Activated T-helper 9 cell treated with anti-CD3 and anti-CD28 coated beads, Interleukin-2, amount 50 U/mL, for 16 hours (primary cell): ENCODE measurements at regions not wholly inside any gene's neighbourhood (a gene's known extent, or its start where the extent isn't known, plus 50 kb on each side); places are given as distances from the start of the nearest gene placed in this dataset.

Experiments
- DNase-seq: peaks from one replicate; pipeline ENCODE4 v3.0.0-alpha.2; 2020; ENCODE audit warnings: low read depth

DNA sequence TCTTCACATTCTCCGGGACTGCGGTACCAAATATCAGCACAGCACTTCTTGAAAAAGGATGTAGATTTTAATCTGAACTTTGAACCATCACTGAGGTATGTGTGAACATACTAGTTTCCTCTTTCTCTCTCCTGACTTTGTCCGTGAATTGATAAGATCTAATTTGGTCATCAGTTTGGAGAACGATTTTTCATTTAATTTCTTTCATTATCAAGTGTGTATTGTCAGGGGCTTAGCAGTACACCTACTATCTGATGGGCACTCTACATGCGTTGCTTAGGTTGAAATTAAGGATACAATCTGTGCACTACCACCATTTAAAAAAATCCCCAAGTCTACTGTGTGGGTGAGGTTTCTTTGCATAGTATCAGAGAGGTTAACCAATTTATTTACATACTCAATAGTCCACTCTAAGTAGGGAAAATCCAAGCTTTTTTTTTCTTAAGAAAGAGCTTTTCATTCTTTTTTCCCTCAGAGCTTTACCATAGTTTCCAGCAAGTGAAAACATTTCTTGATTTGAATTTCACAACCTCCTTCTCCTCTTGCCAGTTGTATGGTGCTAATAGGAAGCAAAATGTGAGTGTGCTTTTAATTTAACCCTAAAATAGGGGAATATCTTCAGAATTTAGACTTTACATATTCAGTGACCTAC, 105.4 kb upstream of the ESR1 start:
- no peak for DNase-seq

DNA sequence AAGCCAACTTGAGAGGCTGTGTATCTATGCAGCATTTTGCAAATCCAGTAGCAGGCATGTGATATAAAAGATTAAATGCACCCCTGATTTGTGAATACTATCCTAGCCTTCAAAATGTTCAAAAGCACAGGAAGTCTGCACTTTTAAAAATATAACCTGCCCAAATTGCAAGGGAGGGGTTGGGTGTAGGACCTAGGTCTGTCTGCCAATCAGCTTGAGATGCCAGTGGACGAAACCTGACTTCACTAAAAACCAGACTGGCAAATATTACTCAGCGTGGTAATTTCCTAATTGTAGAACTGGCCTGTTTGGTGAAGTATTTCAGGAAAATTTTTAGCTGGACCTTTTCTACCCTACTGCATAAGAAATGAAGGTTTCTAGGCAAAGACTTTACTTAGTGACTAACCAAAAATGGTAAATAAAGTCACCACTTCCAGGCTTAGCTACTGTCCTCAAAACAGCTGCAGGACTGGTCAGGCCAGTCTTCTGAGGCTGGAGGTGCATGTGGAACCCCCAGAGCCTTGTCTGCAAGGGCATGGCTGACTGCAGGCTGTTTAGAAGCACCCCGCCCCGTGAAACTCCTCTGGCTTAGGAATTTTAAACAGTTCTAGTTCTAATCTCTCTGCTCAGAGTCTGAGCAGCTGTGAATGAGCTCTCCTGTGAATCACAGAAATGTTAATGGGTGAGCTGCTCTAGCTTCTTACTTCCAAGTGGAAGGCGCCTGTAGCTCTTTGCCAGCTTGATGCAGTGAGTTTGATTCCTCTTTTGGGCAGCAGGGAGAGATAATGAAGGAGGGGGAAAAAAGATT, 104.4 kb upstream of the ESR1 start:
- no peak for DNase-seq

GRCh38 chr6:151704383-151704782, 103.1 kb upstream of the ESR1 start:
- no peak for DNase-seq

GRCh38 chr6:151705993-151706733, 101.3 kb upstream of the ESR1 start:
- no peak for DNase-seq

DNA sequence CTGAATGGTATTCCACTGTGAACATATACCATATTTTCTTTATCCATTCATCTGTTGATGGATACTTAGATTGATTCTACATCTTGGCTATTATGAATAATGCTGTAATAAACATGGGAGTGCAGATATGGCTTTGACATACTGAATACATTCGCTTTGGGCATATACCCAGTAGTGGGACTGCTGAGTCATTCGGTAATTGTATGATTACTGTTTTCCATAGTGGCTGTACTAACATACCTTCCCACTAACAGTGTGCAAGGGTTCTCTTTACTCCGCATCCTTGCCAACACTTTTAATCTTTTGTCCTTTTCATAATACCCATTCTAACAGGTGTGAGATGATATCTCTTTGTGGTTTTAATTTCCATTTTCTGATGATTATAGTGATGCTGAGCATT, 98.2 kb upstream of the ESR1 start:
- no peak for DNase-seq

DNA sequence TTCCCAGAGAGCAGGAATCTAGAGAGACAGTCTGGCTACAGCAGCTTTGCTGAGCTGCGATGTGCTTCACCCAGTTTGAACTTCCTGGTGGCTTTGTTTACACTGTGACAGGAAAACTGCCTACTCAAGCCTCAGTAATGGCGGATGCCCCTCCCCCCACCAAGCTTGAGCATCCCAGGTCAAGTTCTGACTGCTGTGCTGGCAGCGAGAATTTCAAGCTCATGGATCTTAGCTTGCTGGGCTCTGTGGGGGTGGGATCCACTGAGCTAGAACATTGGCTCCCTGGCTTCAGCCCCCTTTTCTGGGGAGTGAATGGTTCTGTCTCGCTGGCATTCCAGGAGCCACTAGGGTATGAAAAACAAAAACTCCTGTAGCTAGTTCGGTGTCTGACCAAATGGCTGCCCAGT, 91.0 kb upstream of the ESR1 start:
- no peak for DNase-seq

DNA sequence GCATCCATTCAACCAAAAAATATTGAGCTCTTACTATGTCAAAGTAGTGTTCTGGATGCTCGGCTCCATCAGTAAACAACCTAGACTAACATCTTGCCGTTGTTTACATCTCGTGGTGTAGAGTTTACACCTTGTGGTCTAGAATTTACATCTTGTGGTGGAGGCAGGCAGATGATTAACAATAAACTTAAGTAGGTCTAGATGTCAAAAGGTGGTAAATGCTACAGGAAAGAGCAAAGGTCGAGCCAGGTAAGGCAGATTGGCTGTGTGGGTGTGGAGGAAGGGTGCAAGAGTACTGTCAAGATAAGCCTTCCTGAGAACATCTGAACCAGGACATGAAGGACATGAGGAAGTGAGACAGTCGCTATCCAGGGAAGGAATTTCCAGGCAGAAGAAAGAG, 88.4 kb upstream of the ESR1 start:
- DNase-seq = no peak

- DNase-seq = no peak
Observed at GRCh38 chr6:151721146-151721545, 86.3 kb upstream of the ESR1 start.

DNA sequence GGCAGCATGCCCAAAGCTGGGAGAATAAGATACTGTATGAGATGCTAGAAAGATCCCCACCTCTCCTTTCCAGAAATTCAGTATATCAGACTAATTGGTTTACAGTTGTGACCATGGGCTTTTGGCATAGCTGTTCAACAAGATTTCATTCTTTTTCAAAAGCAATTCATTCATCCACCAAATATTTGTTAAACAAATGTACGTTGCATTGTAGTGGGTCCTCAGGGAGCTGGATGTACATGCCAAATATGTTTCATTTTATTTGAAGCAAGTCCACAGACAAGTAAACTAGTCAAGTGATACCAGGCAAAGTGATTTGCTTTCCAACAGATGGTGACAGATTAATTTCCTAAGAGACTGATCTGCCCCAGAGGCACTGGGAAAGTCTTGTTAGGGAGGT, 85.8 kb upstream of the ESR1 start:
- no peak for DNase-seq

DNA sequence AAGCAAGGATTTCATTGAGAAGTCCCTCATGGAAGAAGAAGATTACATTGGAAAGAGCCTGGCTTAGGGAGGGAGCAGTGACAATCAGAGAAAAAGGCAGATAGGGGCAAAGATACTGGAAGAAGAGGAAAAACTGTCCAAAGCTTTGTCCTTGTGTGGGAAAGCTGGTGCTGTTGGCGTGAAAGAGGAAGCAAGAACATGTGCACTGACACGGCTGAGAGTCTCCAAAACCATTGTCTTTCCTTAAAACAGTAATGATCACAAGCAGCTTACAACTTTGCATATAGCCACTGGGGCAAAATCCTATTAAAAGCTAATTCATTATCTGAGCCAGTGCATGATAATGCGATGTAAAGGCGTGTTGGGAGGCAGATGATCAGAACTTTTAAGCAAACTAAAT, 85.1 kb upstream of the ESR1 start:
- DNase-seq = no peak

DNA sequence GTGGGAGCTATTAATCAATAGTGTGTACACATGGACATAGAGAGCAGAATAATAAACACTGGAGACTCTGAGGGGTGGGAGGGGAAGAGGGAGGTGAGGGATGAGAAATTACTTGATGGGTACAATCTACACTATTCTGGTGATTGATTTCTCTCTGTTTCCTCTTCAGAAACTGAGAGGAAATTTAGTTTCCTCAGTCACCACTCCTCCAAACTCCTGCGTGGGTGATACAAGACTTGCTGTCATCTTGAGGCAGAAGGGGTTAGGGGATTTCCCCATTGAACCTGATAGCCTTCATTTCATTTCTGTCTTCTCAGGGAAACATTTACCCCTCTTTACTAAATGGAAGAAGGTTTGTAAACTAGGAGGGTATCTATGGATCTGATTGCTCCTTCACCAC, 84.3 kb upstream of the ESR1 start:
- DNase-seq = no peak

GRCh38 chr6:151729829-151730495, 77.5 kb upstream of the ESR1 start:
- DNase-seq = no peak

DNA sequence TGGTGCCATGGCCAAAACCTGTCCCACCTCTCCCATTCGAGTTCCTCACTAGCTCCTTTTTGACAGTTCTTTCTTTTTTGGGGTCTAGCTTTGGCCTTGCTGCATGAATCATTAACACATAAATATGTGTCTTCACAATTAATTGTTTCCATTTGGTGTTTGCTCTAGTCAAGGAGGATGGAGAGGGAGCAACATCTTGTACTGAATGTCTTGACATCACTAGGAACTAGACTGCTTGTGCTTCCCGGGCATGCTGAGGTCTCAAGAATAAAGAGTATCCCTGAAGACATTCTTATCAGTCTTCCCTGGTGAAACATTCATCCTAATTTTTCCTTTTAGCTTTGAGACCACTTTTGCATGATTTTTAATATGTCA, 77.0 kb upstream of the ESR1 start:
- no peak for DNase-seq

GRCh38 chr6:151731313-151731712, 76.2 kb upstream of the ESR1 start:
- DNase-seq = no peak

- DNase-seq = no peak
Observed at GRCh38 chr6:151733680-151734320, 73.7 kb upstream of the ESR1 start.

- no peak for DNase-seq
Observed at GRCh38 chr6:151738267-151738666, 69.2 kb upstream of the ESR1 start.

DNA sequence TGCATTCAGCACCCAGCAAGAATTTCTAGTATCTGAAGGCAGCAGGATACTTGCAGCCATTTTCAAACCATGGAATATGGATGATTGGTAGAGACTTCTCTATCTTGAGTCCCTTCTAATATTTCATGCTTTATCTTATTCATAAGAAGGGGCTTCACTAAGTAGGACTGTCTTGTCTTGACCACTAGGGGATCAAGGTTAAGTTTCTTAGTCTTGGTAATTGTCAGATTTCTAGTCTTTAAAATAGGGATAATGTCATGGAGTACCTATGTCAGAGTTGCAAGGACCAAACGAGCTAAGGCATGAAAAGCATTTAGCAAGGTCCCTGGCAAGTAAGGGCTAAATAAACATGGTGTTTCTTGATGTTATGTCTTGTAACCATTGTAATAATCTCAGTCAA, 68.5 kb upstream of the ESR1 start:
- no peak for DNase-seq

DNA sequence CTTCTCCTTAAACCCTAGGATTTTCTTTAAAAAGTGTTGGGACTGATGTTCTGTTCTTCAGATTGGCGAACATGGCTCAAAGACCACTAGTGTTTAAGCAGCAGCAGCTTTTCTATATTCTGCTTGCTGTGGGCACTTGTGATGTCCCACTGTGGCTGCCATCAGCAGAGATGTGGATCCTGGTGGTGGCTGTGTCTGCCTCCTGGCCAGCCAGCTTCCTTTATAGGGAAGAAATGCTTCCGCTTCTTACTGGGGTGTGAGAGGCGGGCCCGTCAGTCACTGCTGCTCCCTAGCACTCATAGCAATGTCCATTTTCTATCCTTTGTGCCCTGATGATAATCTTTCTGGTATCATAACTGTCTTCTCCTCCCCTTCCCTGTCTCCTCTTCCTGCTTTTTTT, 66.7 kb upstream of the ESR1 start:
- DNase-seq = no peak

GRCh38 chr6:151747896-151748295, 59.6 kb upstream of the ESR1 start:
- DNase-seq = no peak

- DNase-seq = no peak
Observed at GRCh38 chr6:151749341-151749740, 58.1 kb upstream of the ESR1 start.

- DNase-seq = no peak
Observed at GRCh38 chr6:151753581-151753980, 53.9 kb upstream of the ESR1 start.

DNA sequence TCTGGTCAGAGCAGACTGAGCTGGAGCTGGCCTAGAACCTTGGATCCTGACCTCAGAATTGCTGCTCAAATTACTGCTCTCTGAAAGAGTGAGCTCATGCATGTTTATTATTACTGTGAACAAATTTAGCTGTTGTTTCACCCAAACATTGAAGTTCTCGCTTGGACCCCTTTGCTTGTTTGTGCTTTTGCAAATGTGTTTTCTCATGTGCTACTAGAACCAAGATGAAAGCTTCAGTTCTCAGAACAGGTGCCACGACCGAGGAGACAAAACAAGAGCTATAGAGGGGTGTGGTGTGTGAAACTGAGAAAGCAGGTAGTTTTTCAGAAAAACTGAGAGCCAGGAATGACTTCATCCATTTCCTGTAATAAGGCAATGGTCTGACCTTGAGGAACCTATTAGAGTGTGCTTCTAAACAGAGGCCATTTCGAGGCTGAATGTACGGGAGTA, 50.0 kb upstream of the ESR1 start:
- no peak for DNase-seq
